GM18873 (cell line): ENCODE measurements at regions not wholly inside any gene's neighbourhood (a gene's known extent, or its start where the extent isn't known, plus 50 kb on each side); places are given as distances from the start of the nearest gene placed in this dataset.
"Not testable (repeated sequence)": the region's sequence is repeated elsewhere in the genome, so short reads cannot be mapped to it uniquely, and the experiment has no call there.

Source experiments
- ATAC-seq: cut with Tn5 transposase; IDR thresholded peaks from one replicate; pipeline ENCODE4 v1.9.1; 2021; ENCODE audit warnings: mild to moderate bottlenecking, moderate library complexity, moderate number of reproducible peaks; ENCODE audit not compliant: unreplicated experiment, low FRiP score

GRCh38 chr20:39968495-39968894 lies 720.5 kb downstream of the MAFB start:
- no peak for ATAC-seq

DNA sequence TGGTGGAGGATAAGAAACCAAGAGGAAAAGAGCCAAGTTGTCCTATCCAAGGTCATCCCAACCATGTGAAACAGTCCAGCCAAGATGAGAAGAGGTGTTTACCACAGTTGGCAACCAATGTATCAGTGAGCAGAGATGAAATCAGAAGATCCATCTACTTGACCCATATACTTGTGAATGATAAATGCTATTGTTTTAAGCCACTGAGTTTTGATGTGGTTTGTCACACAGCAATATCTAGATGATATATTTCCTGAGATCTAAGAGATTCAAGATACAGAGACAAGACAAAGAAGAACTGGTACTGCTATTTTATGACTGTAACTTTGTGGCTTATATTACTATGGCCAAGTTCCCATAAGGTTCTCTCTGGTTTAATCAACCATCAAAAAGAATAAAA lies 721.2 kb downstream of the MAFB start:
- no peak for ATAC-seq

- no peak for ATAC-seq
Observed at GRCh38 chr20:39961637-39962244, 727.3 kb downstream of the MAFB start.

DNA sequence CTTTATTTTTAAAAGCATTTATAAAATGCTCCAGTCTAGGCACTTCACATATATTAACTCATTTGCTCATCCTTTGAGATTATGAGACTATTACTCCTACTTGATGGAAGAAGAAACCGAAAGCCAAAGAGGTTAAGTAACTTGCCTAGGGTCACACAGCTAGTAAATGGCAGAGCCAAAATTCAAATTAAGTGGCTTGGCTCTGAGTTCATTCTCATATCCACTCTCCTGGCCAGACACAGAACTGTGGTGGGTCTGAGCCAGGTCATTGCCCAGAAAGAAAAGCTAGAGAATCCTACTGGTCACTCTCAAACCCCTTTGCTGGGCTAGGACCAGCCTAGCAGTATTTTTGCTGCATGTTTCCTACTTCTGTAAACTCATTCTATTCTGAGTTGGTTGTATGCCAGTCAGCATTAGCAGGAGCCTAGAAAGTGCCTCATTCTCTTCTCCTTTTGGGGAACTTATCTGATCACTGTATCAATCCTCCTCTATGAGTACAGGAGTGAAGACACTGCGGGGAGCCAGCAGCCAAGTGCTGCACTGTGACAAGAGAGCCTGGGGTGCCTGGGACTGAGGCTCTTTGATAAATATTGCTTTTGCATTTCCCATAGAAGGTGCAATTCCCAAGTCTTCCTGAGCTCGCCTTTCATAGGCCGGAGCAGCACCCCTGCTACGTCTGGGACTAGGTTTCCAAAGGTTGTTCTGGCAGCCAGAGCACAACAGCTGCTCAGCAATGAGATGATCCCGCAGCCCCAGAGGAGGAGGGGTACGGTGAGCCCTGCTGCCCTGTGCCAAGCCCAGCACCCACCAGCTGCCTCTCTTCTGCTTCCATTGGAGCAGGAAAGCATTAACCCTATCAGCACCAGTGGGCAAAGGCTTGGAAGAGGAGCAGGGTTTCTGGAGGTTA lies 728.3 kb downstream of the MAFB start:
- ATAC-seq, result no peak

- not testable (repeated sequence) for ATAC-seq
Observed at GRCh38 chr20:39957911-39958310, 731.1 kb downstream of the MAFB start.

GRCh38 chr20:39954621-39955020 lies 734.4 kb downstream of the MAFB start:
- ATAC-seq, result no peak

GRCh38 chr20:39946931-39947330 lies 742.1 kb downstream of the MAFB start:
- ATAC-seq, result no peak

- no peak for ATAC-seq
Observed at GRCh38 chr20:39946053-39946810, 742.8 kb downstream of the MAFB start.

DNA sequence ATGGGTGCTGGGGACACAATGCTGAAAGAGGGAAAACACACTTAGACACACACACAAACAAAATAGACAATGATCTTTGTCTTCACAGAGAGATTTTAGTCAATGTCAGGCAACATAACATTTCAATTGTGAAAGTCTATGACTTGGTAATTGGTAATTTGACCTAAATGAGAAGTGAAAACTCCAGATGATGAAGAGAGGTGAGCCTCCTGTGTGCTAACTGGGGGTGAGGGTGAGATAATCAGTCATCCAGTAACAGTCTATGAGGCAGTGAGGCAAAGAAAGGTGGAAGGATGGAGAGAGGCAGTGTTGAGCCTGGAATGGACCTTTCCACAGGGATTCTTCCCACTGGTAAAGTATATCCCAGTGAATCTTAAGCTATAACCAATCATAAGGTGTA lies 744.2 kb downstream of the MAFB start:
- ATAC-seq, result no peak

DNA sequence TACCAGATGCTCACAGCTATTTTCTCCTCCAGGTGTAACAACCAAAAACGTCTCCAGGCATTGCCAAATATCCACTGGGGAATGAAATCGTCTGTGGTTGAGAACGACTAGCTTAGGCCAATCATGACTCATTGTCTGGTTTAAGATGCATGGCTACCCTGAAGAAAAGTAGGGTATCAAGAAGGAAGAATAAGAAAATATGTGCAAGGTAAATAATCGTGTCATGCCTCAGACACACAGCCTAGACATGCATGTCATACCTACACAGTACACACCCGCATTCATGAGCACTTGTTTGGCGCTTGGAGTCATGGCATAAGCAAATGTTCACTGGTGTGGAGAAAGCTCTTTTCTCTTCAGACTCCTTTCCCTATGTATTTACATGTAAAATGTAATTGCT lies 745.7 kb downstream of the MAFB start:
- ATAC-seq, result no peak

DNA sequence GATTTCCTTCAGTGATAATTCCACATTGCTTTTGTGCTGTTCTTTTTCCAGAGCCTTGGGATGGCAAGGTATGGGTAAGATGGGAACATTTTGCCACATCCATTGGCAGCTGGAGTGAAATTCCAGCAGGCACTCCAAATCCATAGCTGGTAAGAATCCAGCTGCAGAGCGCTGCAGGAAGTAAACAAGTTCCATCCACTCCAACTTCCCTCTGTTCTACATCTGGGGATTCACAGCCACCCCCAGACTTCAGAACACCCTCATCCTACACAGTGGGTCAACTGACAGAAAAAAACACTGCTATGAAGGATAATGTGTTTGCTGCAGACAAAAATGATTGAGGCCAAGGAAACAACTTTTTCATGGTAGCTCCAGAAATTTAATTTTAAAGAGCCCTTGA lies 747.8 kb downstream of the MAFB start:
- ATAC-seq, result no peak

DNA sequence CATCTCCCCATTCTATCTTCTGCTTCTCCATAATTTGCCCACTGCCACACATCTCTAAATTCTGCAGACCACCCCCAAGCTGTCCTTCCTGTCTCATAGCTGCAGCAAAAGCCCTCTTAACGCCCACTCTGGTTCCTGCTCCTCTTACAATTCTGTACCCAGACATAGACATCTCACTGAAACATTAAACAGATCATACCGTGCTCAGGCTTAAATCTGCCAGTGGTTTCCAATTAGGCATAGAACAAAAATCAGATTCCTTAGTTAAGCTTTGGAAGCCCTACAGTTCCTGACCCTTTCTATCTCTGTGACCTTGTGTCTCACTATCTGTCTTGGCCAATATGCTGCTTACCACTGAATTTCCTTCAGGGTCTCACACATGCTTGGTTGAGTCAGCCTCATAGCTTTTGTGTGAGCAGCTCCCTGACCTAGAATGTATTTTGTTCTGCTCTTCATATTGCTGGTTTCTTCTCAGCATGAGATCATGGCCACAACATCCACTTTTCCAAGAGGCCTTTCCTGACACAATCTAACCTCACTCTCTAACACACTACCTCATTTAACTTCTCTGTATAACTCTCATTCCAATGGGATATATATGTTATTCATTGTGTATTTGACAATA lies 749.7 kb downstream of the MAFB start:
- ATAC-seq, result no peak

DNA sequence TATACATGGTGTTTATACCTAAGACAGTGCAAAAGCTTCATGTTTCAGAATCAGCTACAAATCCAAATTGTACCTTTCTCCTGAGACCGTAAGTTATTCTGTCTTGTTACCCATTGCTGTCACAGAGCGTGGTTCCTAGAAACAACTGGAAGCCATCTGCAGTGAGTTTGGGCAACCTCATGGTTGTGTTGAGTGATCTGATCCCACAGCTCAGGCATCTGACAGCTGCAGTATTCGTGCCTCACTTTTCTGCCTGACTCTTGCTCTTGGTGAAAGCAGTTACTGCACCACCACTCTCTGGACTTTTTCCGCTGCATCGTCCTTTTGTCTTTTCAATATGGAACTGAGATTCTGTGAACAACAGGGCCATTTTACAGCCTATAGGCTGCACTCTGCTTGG lies 752.6 kb downstream of the MAFB start:
- ATAC-seq, result no peak

DNA sequence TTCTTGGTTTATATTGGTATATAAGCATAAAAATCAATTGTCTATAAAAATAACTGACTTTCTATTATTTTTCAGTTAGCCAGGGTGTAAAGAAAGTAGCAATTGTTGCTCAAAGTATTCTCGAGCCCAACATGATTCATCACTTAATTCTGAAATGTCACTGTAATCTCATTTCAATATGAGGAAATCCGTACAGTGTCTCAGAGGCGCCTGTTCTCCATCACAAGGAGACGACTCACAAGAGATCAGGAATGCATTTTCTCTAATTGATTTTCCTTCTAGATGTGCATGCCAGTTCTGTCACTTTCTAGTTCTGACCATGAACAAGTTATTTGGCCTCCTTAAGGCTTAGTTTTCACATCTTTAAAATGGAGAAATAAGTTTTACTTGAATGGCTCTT lies 753.1 kb downstream of the MAFB start:
- ATAC-seq, result no peak

GRCh38 chr20:39916236-39916765 lies 772.7 kb downstream of the MAFB start:
- no peak for ATAC-seq

DNA sequence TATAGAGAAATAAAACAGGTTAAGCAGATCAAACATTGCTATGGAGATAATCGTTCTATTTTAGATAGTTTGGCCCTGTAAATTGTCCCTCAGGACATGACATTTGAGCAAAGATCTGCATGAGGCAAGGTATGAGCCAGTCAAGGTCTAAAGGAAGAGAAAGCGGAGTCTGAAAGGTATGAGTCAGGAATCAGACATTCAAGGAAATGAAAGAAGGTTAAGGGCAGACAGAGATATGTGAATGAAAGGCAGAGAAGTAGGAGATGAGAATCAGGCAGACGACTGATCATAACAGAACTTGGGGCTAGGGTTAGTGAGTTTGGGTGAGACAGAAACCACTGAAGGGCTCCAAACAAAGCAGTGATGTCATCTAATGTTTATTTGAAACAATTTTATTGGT lies 775.8 kb downstream of the MAFB start:
- ATAC-seq, result no peak

DNA sequence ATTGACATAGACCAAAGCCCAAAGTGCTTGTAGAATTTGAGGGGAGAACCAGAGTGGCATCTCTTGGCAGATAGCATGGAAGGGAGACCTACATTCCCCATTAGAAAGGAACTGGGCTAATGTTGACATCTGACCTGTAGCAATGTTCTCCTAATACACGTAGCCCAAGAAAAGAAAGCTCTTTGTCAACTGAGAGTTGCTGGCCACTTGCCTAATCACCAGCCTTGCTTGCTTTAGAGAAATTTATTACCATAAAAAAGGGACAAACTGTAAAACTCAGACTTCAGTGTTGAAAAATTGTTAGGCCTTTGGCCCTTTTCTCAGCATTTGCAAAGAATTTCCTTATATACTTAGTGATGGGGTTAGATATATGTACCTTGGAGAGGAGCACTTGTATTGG lies 777.5 kb downstream of the MAFB start:
- ATAC-seq, result no peak

DNA sequence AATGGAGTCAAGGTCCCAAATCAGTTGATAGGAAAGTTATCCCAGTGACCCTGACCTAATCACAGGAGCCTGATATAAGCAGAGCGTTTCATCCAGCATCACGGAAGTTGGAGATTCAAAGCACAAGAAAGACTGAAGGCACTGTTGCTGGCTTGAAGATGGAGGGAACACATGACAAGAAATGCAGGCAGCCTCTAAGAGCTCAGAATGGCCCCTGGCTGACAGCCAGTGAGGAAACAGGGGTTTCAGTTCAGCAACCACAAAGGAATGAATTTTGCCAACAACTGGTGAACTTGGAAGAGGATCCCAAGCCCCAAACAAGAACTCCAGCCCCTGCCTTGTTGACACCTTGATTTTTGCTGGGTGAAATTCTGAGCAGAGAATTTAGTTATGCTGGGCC lies 778.5 kb downstream of the MAFB start:
- ATAC-seq, result no peak

- ATAC-seq, result no peak
Observed at GRCh38 chr20:39909447-39909846, 779.6 kb downstream of the MAFB start.

- ATAC-seq, result no peak
Observed at GRCh38 chr20:39904476-39905112, 784.4 kb downstream of the MAFB start.
